ENCODE measurements at regions not wholly inside any gene's neighbourhood (a gene's known extent, or its start where the extent isn't known, plus 50 kb on each side); places are given as distances from the start of the nearest gene placed in this dataset.

DNA sequence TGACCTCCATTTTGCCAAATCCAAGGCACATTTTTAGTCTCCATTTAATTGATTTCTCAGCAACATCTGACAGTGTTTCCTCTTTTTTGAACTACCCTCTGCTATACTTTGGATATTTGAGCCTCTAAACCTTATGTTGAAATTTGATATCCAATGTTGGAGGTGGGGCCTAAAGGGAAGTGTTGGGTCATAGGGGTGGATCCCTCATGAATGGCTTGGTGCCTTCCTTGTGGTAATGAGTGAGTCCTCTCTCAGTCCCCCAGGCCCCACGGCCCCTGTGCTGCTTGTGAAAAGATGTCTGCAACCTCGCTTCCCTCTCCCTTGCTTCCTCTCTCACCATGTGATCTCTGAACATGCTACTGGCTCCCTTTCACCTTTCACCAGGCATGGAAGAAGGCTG is 96.8 kb upstream of the DGKB start:
- TF ChIP-seq, protein P1, sequence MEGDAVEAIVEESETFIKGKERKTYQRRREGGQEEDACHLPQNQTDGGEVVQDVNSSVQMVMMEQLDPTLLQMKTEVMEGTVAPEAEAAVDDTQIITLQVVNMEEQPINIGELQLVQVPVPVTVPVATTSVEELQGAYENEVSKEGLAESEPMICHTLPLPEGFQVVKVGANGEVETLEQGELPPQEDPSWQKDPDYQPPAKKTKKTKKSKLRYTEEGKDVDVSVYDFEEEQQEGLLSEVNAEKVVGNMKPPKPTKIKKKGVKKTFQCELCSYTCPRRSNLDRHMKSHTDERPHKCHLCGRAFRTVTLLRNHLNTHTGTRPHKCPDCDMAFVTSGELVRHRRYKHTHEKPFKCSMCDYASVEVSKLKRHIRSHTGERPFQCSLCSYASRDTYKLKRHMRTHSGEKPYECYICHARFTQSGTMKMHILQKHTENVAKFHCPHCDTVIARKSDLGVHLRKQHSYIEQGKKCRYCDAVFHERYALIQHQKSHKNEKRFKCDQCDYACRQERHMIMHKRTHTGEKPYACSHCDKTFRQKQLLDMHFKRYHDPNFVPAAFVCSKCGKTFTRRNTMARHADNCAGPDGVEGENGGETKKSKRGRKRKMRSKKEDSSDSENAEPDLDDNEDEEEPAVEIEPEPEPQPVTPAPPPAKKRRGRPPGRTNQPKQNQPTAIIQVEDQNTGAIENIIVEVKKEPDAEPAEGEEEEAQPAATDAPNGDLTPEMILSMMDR (conservative IDR thresholded peaks at IDR 0.05; ENCODE audit: low read length), result no peak
- TF ChIP-seq EZH2phosphoT487 (IDR thresholded peaks at IDR 0.05; ENCODE audit: borderline replicate concordance, low read depth, low read length), result no peak

Measured in OCI-LY7 (cell line).